NB4 (cell line): ENCODE measurements at regions not wholly inside any gene's neighbourhood (a gene's known extent, or its start where the extent isn't known, plus 50 kb on each side); places are given as distances from the start of the nearest gene placed in this dataset.

Experiments
- CTCF ChIP-seq: IDR thresholded peaks from one replicate; pipeline ENCODE4 v1.5.1; 2012; ENCODE audit warnings: low read depth, low read length
- MAX ChIP-seq: IDR thresholded peaks from 2 replicates; pipeline ENCODE4 v1.6.1; 2011; ENCODE audit warnings: low read depth, low read length
- MYC ChIP-seq: IDR thresholded peaks from 2 replicates; pipeline ENCODE4 v1.6.1; 2011; ENCODE audit warnings: low read depth, low read length
- POLR2A ChIP-seq: IDR thresholded peaks from 2 replicates; pipeline ENCODE4 v1.6.1; 2011; ENCODE audit warnings: mild to moderate bottlenecking; ENCODE audit not compliant: insufficient read length; ENCODE audit errors: extremely low read depth

GRCh38 chr6:145032562-145033145 lies 702.7 kb downstream of the EPM2A start:
- TF ChIP-seq POLR2A (no peak), CTCF (no peak), MAX (no peak), MYC (no peak)
